NCI-H460 (cell line): ENCODE measurements at regions not wholly inside any gene's neighbourhood (a gene's known extent, or its start where the extent isn't known, plus 50 kb on each side); places are given as distances from the start of the nearest gene placed in this dataset.

Experiments used
- DNase-seq: peaks from one replicate; pipeline ENCODE4 v3.0.0-alpha.2; 2016; ENCODE audit warnings: low read depth; ENCODE audit errors: extremely low read depth

- no peak for DNase-seq
Measured at GRCh38 chr19:30609656-30610270, 237.6 kb downstream of the ZNF536 start.

- no peak for DNase-seq
Measured at GRCh38 chr19:30608471-30608870, 236.3 kb downstream of the ZNF536 start.
